ENCODE measurements at regions not wholly inside any gene's neighbourhood (a gene's known extent, or its start where the extent isn't known, plus 50 kb on each side); places are given as distances from the start of the nearest gene placed in this dataset.

GRCh38 chrX:3175659-3176438 lies 134.6 kb downstream of the ARSF start:
- H3K9me3 ChIP-seq (replicated peaks; ENCODE audit: control insufficient read depth, insufficient read depth, low read length) = no peaks in the 10 kb centered on the region
- BruUV-seq (replicated peaks) = no TSS peak
- no peak for DNase-seq (ENCODE audit: low read depth, low spot score)
- H3K27me3 ChIP-seq (replicated peaks in 1 of 2; ENCODE audit: control insufficient read depth in 2 of 2, insufficient read depth in 2 of 2, low read length in 1 of 2) = no peaks in the 10 kb centered on the region
- FAIRE-seq = no peak
- H3K4me1 ChIP-seq (ENCODE audit: control insufficient read depth, insufficient read depth, low read length) = no peaks in the 10 kb centered on the region
- H3K36me3 ChIP-seq (ENCODE audit: control insufficient read depth in 2 of 2, insufficient read depth in 2 of 2, low read length in 1 of 2) = no peaks in the 10 kb centered on the region
- TF ChIP-seq CBFB (IDR thresholded peaks at IDR 0.05; ENCODE audit: low read depth) = no peak
- no peak for TF ChIP-seq YY1 (IDR thresholded peaks at IDR 0.05; ENCODE audit: low read depth, low read length)
- TF ChIP-seq EGR1 (IDR thresholded peaks at IDR 0.05; ENCODE audit: borderline replicate concordance in 1 of 2, low read depth in 2 of 2, low read length in 2 of 2) = no peak
- TF ChIP-seq TBL1XR1 (IDR thresholded peaks at IDR 0.05; ENCODE audit: low read depth, low read length) = no peak
- TF ChIP-seq NBN (IDR thresholded peaks at IDR 0.05) = no peak
- no peak for TF ChIP-seq BCLAF1 (IDR thresholded peaks at IDR 0.05)
- TF ChIP-seq SREBF2 (IDR thresholded peaks at IDR 0.05; ENCODE audit: low read length) = no peak
- TF ChIP-seq POLR2AphosphoS5 (IDR thresholded peaks at IDR 0.05; ENCODE audit: low read length) = no peak
- no peak for TF ChIP-seq HCFC1 (IDR thresholded peaks at IDR 0.05; ENCODE audit: low read length)
- TF ChIP-seq GABPA (IDR thresholded peaks at IDR 0.05; ENCODE audit: low read depth) = no peak
- no peak for TF ChIP-seq KLF5 (IDR thresholded peaks at IDR 0.05; ENCODE audit: partially characterized antibody)
- no peak for TF ChIP-seq PRDM15 (CRISPR knock-in tag; IDR thresholded peaks at IDR 0.05)
- TF ChIP-seq TCF3 (IDR thresholded peaks at IDR 0.05; ENCODE audit: borderline replicate concordance, insufficient read depth, low read depth, low read length) = no peak
- no peak for TF ChIP-seq SP1 (IDR thresholded peaks at IDR 0.05; ENCODE audit: low read depth, low read length)
- no peak for TF ChIP-seq ZBTB11 (CRISPR knock-in tag; IDR thresholded peaks at IDR 0.05)
- H3K9ac ChIP-seq (ENCODE audit: control insufficient read depth, insufficient read depth, low read length) = no peak overlapping the region
- ATAC-seq = no peak
- no peak overlapping the region for H3K4me2 ChIP-seq (ENCODE audit: control insufficient read depth, insufficient read depth)
- ChIA-PET RAD21 (ENCODE audit: unreplicated experiment) (no interaction called here), POLR2A (no interaction called here), CTCF (no interaction called here), SMC1A (ENCODE audit: uncharacterized antibody, unreplicated experiment) (no interaction called here)
- 0% methylated on average over 7 of the region's 7 CpGs for WGBS (ENCODE audit: insufficient coverage, insufficient replicate concordance, low lambda C conversion rate, missing lambda C conversion rate)
- H2AFZ ChIP-seq (ENCODE audit: control insufficient read depth, low read depth, low read length) = no peak overlapping the region
- in situ Hi-C loops (cut with MboI) (no loop called here), intact Hi-C loops (cut with micrococcal nuclease; ENCODE audit: unreplicated experiment) (no loop called here)
- H3K79me2 ChIP-seq (ENCODE audit: control insufficient read depth, insufficient read depth, low read length) = no peaks in the 10 kb centered on the region
- no peak overlapping the region for H3K27ac ChIP-seq (ENCODE audit: control insufficient read depth, insufficient read depth)
- H3K4me3 ChIP-seq = no peak overlapping the region
- H4K20me1 ChIP-seq (ENCODE audit: control insufficient read depth, insufficient read depth) = no peaks in the 10 kb centered on the region

Measured in GM12878 (cell line).